Stimulated activated CD8-positive, alpha-beta memory T cell treated with anti-CD3 and anti-CD28 coated beads, Interleukin-4, amount 100 ng/mL, for 24 hours (primary cell): ENCODE measurements at regions not wholly inside any gene's neighbourhood (a gene's known extent, or its start where the extent isn't known, plus 50 kb on each side); places are given as distances from the start of the nearest gene placed in this dataset.

Experiments used
- DNase-seq: peaks from one replicate; pipeline ENCODE4 v3.0.0-alpha.2; 2020; ENCODE audit warnings: low read depth

GRCh38 chr1:29657816-29658215, 421.5 kb downstream of the PTPRU start:
- no peak for DNase-seq

DNA sequence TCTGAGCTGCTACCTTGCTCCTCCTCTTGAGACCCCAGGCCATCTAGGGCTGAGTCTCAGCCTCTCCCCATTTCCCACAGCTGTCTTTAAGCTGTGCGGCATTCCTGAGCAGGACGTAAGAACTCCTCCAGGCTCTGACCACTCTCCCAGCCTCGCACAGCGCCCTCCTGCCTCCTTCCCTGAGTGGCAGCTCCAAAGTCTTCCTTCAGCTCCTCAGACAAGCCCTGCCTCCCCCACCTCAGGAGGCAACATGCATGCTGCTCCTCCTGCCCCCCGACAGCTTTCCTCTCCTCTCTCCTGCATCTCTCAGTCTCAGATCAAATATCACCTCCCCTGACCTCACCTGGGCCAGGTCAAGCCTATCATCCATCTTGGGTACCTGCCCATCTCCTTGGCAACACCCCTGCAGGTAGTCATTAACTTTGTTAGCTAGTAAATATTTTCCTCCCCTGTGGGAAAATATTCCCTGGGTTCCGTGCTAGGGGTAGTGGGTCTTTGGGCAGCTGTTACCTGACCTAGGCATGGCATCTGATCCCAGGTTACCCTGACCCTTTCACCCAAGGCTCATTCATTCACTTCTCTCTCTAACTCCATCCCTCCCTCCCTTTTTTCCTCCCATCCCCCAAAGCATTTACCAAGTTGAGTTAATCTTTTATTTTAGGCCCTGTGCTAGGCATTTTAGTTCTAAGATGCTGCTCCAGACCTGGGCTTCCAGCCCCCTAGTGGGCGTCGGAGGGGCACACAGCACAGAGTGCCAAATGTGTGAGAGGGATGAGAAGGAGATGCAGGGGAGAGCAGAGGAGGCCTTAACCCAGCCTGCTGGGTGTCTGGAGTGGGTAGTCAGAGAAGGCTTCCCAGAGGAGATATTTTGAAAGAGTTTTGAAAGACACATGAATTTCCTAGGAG, 419.9 kb downstream of the PTPRU start:
- no peak for DNase-seq

DNA sequence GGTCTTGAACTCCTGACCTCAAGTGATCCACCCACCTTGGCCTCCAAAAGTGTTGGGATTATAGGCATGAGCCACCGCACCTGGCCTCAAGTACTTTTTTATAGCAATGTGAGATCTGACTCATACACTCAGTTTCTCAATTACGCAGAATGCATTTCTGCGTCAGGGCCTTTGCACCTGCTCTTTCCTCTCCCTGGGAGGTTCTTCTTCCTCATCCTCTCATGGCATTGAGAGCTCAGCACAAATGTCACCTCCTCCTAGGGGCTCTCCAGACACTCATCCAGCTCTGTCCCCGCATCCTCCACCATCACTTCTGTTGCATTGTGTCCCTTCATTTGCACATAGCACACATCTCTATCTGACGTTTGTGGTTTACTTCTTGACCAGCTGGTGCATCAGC, 418.8 kb downstream of the PTPRU start:
- no peak for DNase-seq

DNA sequence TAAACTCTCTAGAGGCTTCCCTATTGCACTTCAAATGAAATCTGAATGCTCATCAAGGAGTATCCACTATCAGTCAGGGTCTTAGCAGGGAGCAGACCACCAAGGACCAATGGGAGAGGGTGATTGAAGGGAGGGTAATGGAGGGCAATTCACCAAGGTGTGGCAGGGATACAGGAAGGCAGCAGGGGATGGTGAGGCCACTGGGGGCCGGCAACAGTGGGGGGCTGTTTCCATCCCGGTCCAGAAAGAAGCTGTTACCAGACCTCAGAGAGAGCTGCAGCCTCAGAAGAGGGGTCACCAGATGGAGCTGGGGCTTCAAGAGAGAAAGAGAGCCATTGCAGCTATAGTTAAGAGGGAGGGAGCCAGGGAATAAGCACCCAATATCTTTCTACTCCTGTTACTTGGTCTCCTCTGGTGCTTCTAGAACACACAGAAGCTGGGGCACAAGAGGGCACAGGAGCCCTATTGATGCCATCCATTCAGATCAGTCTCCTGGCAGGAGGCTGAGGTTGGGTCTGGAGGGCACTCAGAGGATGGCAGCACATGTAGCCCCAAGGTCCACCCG, 417.6 kb downstream of the PTPRU start:
- DNase-seq, result no peak

- no peak for DNase-seq
Observed at GRCh38 chr1:29653034-29653810, 416.9 kb downstream of the PTPRU start.

- no peak for DNase-seq
Observed at GRCh38 chr1:29651684-29652665, 415.7 kb downstream of the PTPRU start.

DNA sequence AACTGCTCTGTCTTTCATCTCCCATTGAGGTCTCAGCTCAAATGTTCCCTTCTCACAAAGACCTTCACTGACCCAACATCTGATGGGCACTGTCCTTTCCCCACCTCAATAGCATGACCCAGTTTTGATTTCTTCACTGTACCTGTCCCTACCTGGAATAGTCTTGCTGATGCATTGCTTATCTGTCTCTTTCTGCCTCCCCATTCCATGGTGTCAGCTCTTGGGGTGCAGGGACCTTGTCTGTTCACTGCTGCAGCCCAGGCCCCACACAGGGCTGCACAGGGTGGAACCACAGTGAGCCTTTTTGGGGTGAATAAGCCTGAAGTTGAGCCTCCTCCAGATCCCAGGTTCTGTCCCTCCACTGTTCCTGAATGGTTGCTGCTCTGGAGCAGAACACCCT, 414.9 kb downstream of the PTPRU start:
- no peak for DNase-seq

DNA sequence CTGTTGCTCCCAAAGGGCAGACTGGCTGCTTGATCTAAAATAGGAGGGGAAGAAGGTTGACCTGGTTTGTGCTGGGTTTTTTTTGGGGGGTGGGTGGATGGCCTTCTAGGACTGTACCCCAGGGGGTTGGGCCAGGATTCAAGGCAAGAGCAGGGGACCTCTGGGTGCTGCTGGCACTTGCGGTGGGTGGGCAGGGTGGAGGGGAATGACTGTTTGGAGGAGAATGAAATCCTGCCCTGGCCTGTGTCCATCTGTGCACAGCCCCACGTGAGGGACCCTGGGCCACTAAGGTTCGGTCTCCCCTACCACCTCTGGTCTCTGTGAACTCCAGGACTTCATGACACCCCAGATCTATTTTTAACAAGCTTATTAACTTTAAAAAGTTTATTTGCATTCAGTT, 414.2 kb downstream of the PTPRU start:
- no peak for DNase-seq

- no peak for DNase-seq
Observed at GRCh38 chr1:29650041-29650400, 413.7 kb downstream of the PTPRU start.

DNA sequence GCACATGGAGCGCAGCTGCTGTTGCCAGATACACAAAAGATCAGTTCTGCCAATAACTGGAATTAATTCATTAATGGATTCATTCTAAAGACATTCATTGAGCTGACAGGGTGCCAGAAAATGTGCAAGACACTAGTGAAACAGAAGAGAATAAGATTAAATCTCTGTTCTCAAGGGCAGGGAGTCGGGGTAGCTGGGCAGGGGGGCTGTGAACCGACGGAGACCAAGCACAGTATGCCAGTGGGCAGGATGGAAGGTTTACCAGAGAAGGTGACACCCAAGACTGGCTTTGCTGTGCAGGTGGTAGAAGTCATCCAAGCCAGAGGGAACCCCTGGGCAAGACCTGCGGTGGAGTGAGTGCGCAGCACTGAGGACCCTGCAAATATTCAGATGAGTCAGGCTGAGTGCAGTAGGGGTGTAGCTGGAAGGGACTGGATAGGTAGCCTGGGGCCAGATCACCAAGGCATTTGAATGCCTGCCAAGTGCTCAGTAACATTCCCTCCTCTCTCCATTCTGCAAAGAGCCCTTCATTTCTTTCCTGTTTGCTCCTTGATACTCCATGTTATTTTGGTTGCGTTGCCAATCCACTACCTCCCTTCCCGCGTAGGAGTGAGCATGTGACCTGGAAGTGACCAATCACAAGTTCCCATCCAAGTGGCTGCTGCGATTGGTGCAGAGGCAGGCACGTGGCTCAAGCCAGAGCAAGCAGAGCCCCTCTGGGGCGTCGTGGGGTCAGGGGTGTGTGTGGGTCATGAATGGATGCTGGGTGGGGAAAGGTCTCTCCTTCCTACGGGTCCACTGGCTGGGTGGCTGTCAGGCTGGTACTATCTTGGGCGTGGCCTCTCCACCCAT, 413.1 kb downstream of the PTPRU start:
- no peak for DNase-seq

DNA sequence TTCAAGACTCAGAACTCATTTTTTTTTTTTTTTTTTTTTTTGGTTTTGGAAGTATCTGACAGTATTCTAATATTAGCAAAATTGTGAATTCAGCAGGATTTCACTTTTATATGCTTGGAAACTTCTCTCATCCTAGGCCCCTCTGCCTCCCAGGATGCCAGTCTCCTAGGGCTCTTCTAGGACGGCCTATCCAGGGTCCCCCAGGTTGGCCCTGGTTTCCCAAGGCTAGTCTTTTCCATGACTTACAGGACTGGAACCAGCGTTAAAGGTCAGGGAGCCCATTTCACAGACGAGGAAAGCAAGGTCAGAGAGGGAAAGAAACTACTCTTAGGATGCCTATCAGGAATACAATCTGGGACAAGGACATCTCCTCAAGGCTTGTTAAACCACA, 412.5 kb downstream of the PTPRU start:
- no peak for DNase-seq

- no peak for DNase-seq
Observed at GRCh38 chr1:29648026-29648425, 411.7 kb downstream of the PTPRU start.

- no peak for DNase-seq
Observed at GRCh38 chr1:29647581-29647980, 411.3 kb downstream of the PTPRU start.

- no peak for DNase-seq
Observed at GRCh38 chr1:29646161-29646775, 409.9 kb downstream of the PTPRU start.

DNA sequence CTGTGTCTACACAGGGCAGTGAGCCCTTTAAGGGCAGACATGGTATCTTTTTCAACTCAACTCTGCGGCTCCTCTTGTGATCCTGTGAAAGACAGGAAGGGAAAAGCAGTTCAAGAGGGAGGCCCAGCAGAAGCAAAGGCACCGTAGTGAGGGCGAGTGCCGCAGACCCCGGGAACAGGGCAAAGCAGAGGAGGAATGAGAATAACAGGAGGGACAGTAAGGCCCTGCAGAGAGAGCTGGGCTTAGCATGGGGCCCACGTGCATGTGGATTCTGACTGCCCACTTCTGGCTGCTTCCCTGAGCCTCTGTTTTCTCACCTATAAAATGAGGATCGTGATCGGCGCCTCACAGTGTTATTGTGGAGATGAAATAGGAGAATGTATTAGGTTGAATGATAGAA, 409.3 kb downstream of the PTPRU start:
- DNase-seq, result no peak

DNA sequence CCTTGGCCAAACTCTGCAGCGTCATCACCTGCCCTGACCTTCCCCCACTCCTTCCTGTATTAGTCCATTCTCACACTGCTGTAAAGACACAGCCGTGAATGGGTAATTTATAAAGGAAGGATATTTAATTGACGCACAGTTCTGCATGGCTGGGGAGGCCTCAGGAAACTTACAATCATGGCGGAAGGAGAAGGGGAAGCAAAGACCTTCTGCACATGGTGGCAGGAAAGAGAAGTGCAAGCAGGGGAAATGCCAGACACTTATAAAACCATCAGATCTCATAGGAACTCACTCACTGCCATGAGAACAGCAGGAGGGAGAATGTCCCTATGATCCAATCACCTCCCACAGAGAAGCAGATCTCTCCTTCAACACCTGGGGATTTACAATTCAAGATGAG, 408.5 kb downstream of the PTPRU start:
- no peak for DNase-seq

DNA sequence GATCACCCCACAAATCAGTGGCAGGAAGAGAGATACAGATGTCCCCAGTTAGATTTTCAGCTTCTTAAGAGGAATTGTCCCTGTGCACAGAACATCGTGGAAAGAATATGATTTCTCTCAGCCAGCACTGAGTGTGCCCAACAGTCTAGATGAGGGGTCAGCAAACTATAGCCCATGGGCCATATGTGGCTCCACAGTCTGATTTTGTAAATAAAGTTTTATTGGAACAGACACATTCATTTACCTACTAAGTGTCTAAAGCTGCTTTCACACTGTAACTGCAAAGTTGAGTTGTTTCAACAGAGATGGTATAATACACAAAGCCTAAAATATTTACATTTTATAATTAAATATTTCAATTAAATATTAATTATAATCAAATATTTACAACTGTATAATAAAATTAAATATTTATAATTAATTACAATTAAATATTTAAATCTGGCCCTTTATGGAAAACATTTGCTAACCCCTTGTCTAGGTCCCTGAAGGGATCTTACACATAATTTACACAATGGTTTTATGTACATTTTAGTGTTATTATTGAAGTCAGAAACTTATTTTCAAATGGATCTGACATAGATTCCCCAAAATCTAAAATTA, 407.6 kb downstream of the PTPRU start:
- no peak for DNase-seq

- no peak for DNase-seq
Observed at GRCh38 chr1:29643281-29643680, 407.0 kb downstream of the PTPRU start.

DNA sequence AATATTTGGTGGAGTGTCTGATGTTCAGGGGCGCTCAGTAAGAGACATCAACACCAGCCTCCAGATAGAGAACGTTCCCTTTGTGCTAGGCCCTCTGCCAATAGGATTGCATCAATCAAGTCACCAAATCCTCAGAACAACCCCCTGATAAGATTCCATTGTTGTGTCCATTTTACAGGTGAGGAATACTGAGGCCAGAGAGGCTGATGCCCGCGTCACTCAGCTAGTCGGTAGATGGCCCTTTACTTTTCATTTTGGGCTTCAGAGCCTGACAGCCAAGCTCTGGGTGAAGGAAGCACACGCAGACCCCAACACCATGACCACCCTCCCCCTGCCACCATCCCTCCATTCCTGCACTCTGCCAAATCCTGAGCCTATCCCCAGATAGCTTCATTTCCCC, 406.2 kb downstream of the PTPRU start:
- no peak for DNase-seq

DNA sequence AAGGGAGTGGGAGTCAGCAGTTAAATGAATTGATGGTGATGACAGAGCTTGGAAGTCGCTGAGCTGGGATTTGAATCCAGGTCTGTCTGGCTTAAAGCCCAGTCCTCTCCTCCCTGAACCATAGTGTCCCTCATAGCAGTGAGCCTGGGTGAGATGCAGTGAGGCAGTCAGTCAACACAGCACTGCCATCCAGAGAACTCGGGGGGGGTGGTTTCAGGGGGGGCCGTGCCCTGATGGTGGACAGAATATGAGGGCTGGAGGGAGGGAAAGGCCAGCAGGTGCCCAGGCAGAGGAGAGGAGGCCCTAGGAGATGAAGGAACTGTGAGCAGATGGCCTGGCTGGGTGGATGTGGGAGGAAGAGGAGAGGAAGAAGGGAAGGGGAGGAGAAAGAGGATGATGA, 405.6 kb downstream of the PTPRU start:
- DNase-seq, result no peak
